Right cardiac atrium (tissue), 5 donors: ENCODE measurements at regions not wholly inside any gene's neighbourhood (a gene's known extent, or its start where the extent isn't known, plus 50 kb on each side); places are given as distances from the start of the nearest gene placed in this dataset.

Experiments
- ATAC-seq, 2 donors: fragments of 200-7000 bp; cut with Tn5 transposase; one replicate each; pipeline versions ENCODE4 v1.8.0 to v1.9.1; 2020; ENCODE audit warnings: moderate library complexity in 2 of 2, mild to moderate bottlenecking in 1 of 2
- DNase-seq, 3 donors: peaks; one replicate each; pipeline ENCODE4 v3.0.0-alpha.2; 2020
- H3K27ac ChIP-seq: one replicate; pipeline ENCODE4 v1.5.1; 2013; ENCODE audit warnings: mild to moderate bottlenecking, low read length, control low read depth, moderate library complexity
- H3K27me3 ChIP-seq: one replicate; pipeline ENCODE4 v1.6.1; 2013; ENCODE audit not compliant: control insufficient read depth, insufficient read depth
- H3K4me1 ChIP-seq: one replicate; pipeline ENCODE4 v1.6.1; 2013; ENCODE audit warnings: low read length; ENCODE audit not compliant: control insufficient read depth, insufficient read depth
- H3K4me3 ChIP-seq: one replicate; pipeline ENCODE4 v1.5.1; 2013; ENCODE audit warnings: low read length, control low read depth
- H3K9me3 ChIP-seq: one replicate; pipeline ENCODE4 v1.6.1; 2013; ENCODE audit warnings: low read length; ENCODE audit not compliant: control insufficient read depth
- WGBS: extraction: QIAGEN DNeasy Blood & Tissue Kit; methylation state at CpG from one replicate; pipeline ENCODE4 v1.1.7; 2013; 5-methylcytosine and 5-hydroxymethylcytosine counted together
- intact Hi-C, 4 donors: fragments of 100-400 bp; cut with DNase I; formaldehyde crosslinking; loops; one replicate each; pipeline versions ENCODE4 v1.11.0 to v1.14.0; 2022 to 2023
- donor health status: healthy with polysubstance abuse.
- donor health status: DM: no; HTN: yes; CAD: no.
- donor health status: DM: no; HTN: no; CAD: no.
- donor health status: DM: no; HTN: yes; CAD: no; lungs with severe emphysema.
- donor health status: DM: yes; HTN: yes; CAD: no.

DNA sequence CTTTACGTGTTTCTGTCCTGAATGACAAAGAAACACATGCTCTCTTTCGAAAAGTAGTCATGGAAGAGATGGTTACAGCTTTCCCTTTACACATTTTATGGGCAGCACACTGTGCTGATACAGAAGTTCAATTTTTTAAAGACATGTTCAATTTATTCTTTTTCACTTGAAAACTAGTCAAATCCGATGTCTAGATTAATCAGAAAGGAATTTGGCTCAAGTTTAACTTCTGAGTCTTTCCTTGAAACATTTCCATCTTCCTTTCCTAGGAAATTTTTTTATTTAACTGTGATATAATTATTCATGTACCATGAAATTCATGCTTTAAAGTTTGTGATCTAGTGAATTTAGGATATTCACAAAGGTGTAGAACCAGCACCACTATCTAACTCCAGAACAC, 360.1 kb downstream of the TNS3 start:
- 74% methylated on average over 3 of the region's 3 CpGs for whole genome bisulfite sequencing
- intact Hi-C loops, result no loop called here

DNA sequence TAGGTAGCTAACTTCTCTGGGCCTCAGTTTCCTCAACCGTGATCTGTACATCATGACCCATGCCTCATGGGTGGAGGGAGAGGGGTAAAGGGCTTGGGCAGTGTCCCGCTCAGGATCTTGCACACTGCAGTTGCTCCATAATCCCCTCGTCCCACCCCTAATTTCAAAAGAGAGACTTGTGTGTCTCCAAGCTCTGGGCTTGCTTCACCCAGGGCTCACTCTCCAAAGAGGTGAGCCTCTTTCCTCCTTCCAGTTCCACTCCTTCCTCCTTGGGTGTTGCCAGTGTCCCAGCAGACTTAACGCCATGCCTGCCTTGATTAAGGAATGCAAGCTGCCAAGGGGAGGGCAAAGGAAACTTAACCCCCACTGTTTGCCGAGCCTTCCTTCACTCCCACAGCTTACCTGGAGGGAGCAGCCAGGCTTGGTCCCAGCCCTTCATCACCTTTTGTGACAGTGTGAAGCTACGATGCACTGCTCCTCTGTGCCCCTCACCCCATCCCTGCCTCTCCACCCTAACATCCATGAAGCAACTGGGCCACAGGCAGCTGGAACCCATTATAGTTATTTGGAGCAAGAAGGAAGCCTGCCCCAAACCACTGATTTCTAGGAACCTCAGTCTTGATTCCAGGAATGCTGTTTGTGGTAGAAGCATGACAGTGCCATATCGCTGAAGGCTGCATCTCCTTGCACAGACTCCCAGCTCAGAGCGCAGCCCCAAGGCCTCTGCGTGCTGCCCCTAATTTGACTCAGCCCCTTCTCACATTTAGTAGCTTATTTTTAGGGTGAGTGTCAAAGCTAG, 363.3 kb downstream of the TNS3 start:
- ATAC-seq, result no peak
- Histone ChIP-seq H3K4me1 (peaks cover 3% of the 10 kb centered on the region), H3K4me3 (no peak overlapping the region), H3K27me3 (no peaks in the 10 kb centered on the region), H3K27ac (no peak overlapping the region), H3K9me3 (no peaks in the 10 kb centered on the region)
- intact Hi-C loops, result no loop called here
- no peak for DNase-seq
- 70% methylated on average over 9 of the region's 9 CpGs for WGBS

More for the DNA sequence above, 360.1 kb downstream of the TNS3 start:
- ATAC-seq (no peak), DNase-seq (no peak)
- Histone ChIP-seq H3K27me3 (no peaks in the 10 kb centered on the region), H3K4me1 (peaks cover 3% of the 10 kb centered on the region), H3K27ac (no peak overlapping the region), H3K4me3 (no peak overlapping the region), H3K9me3 (no peaks in the 10 kb centered on the region)

GRCh38 chr7:47217570-47218360, 364.1 kb downstream of the TNS3 start:
- DNase-seq (no peak), ATAC-seq (no peak)
- WGBS, result 79% methylated on average over 7 of the region's 7 CpGs
- H3K27me3 ChIP-seq, result no peaks in the 10 kb centered on the region
- no peaks in the 10 kb centered on the region for H3K9me3 ChIP-seq
- intact Hi-C loops, result no loop called here
- H3K4me1 ChIP-seq, result peaks cover 3% of the 10 kb centered on the region
- H3K4me3 ChIP-seq, result no peak overlapping the region
- no peak overlapping the region for H3K27ac ChIP-seq

- Histone ChIP-seq H3K27ac (no peak overlapping the region), H3K9me3 (no peaks in the 10 kb centered on the region), H3K4me3 (no peak overlapping the region), H3K27me3 (no peaks in the 10 kb centered on the region), H3K4me1 (peaks cover 3% of the 10 kb centered on the region)
- 66% methylated on average over 3 of the region's 3 CpGs for WGBS
- no peak for ATAC-seq
- DNase-seq, result no peak
- intact Hi-C loops, result no loop called here
These were observed 364.8 kb downstream of the TNS3 start for GRCh38 chr7:47217086-47217485.

GRCh38 chr7:47216439-47216838, 365.5 kb downstream of the TNS3 start:
- H3K4me1 ChIP-seq, result peaks cover 3% of the 10 kb centered on the region
- no peak overlapping the region for H3K4me3 ChIP-seq
- ATAC-seq (no peak), DNase-seq (no peak)
- H3K27me3 ChIP-seq, result no peaks in the 10 kb centered on the region
- H3K9me3 ChIP-seq, result no peaks in the 10 kb centered on the region
- intact Hi-C loops, result no loop called here
- WGBS, result 71% methylated on average over 3 of the region's 3 CpGs
- no peak overlapping the region for H3K27ac ChIP-seq

- ATAC-seq (peak in 1 of 2 donors; percentile 55), DNase-seq (peak in 1 of 3 donors; percentile 54)
- Histone ChIP-seq H3K27ac (no peak overlapping the region), H3K4me1 (peaks cover 3% of the 10 kb centered on the region), H3K9me3 (no peaks in the 10 kb centered on the region), H3K27me3 (no peaks in the 10 kb centered on the region), H3K4me3 (no peak overlapping the region)
- 67% methylated on average over 7 of the region's 7 CpGs for WGBS
- intact Hi-C loops, result no loop called here
These were observed 366.3 kb downstream of the TNS3 start for GRCh38 chr7:47215640-47216039.

GRCh38 chr7:47215049-47215448, 366.9 kb downstream of the TNS3 start:
- 67% methylated on average over 4 of the region's 4 CpGs for WGBS
- intact Hi-C loops, result no loop called here
- no peak overlapping the region for H3K27ac ChIP-seq
- no peaks in the 10 kb centered on the region for H3K9me3 ChIP-seq
- no peak overlapping the region for H3K4me3 ChIP-seq
- peaks cover 3% of the 10 kb centered on the region for H3K4me1 ChIP-seq
- H3K27me3 ChIP-seq, result no peaks in the 10 kb centered on the region
- ATAC-seq, result peak; percentile 40 to 56
- DNase-seq, result peak; percentile 28 to 69 (median 59)

DNA sequence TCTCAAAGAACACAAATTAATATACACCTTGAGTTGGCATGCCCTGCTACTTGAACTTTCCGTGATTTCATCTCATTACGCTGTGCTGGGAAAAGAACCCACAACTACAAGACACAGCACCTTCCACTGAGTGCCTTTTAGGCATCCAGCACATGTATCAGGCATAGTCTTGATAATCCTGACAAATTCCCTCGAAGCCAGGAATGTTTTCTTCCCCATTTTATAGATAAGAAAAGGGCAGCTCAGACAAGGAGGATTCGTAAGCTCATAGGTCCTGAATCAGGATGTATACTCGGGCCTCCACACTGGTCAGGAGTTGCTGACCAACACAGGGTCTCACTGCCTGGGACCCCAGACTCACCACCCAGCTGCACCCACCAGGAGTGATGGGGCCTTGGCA, 368.6 kb downstream of the TNS3 start:
- 86% methylated on average over 5 of the region's 5 CpGs for WGBS
- Histone ChIP-seq H3K4me1 (no peaks in the 10 kb centered on the region), H3K27ac (no peak overlapping the region), H3K4me3 (no peak overlapping the region), H3K27me3 (no peaks in the 10 kb centered on the region), H3K9me3 (no peaks in the 10 kb centered on the region)
- ATAC-seq (no peak), DNase-seq (no peak)
- intact Hi-C loops, result no loop called here

GRCh38 chr7:47211519-47211973, 370.4 kb downstream of the TNS3 start:
- 46% methylated on average over 5 of the region's 5 CpGs for WGBS
- Histone ChIP-seq H3K4me1 (no peaks in the 10 kb centered on the region), H3K27ac (no peak overlapping the region), H3K27me3 (no peaks in the 10 kb centered on the region), H3K9me3 (no peaks in the 10 kb centered on the region), H3K4me3 (no peak overlapping the region)
- intact Hi-C loops, result no loop called here
- DNase-seq (no peak), ATAC-seq (no peak)

DNA sequence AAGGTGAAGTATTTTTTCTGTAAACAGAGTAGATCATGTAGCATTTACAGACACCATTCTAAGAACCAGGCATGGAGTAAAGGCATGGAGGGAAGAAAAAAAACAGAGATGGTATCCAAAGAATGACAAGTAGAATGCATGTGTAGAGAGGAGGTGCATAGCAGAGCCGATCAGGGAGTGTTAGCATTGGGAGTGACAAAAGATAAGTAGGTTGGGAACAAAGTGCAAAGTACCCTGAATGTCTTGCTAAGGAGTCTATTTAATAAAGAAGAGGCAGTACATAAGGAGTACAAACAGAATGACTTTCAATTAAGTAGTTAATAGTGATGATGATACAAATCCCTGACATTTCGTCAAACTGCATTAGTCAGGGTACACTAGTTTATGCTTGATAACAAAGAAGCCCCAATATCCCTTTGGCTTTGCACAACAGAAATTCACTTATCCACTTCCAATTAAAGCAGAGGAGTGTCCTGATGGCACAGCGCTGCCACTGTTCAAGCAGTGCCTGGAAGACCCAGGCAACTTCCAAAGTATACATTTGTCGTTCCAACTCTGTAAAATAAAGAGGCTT, 371.5 kb downstream of the TNS3 start:
- WGBS, result 68% methylated on average over 4 of the region's 4 CpGs
- Histone ChIP-seq H3K4me3 (no peak overlapping the region), H3K27ac (no peak overlapping the region), H3K27me3 (no peaks in the 10 kb centered on the region), H3K4me1 (no peaks in the 10 kb centered on the region), H3K9me3 (no peaks in the 10 kb centered on the region)
- ATAC-seq (no peak), DNase-seq (no peak)
- intact Hi-C loops, result no loop called here

DNA sequence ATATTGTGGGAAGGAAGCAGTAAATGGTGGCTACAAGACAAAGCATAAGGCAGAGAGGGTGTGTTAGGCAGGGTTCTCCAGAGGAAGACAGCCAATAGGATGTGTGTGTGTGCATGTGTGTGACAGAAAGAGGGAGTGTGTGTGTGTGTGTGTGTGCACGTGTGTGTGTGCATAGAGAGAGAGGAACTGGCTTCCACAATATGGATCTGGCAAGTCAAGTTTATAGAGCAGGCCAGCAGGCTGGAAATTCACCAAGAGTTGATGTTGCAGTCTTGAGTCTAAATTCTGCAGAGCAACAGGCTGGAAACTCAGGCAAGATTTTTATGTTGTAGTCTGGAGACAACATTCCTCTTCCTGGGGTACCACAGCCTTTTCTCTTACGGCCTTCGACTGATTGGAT, 374.0 kb downstream of the TNS3 start:
- no peaks in the 10 kb centered on the region for H3K9me3 ChIP-seq
- no peaks in the 10 kb centered on the region for H3K4me1 ChIP-seq
- DNase-seq (no peak), ATAC-seq (no peak)
- 76% methylated on average over 3 of the region's 3 CpGs for WGBS
- intact Hi-C loops, result no loop called here
- no peak overlapping the region for H3K27ac ChIP-seq
- no peak overlapping the region for H3K4me3 ChIP-seq
- no peaks in the 10 kb centered on the region for H3K27me3 ChIP-seq
